SK-N-SH (cell line): ENCODE measurements at regions not wholly inside any gene's neighbourhood (a gene's known extent, or its start where the extent isn't known, plus 50 kb on each side); places are given as distances from the start of the nearest gene placed in this dataset.

Experiments used
- CTCF ChIA-PET: fragments of 300-600, 350-600 bp; formaldehyde crosslinking; extraction: SDS; loops from one replicate; lab custom pipeline; 2021; lab: Yijun Ruan, JAX
- POLR2A ChIA-PET: fragments of 350-600 bp; sonication (Branson Sonifier 250); formaldehyde crosslinking; extraction: SDS; loops from one replicate; lab custom pipeline; 2020; ENCODE audit warnings: antibody characterized with exemption, inconsistent platforms; lab: Yijun Ruan, JAX
- DNase-seq: peaks from one replicate; pipeline ENCODE4 v3.0.0; 2012
- H2AFZ ChIP-seq: fragments of 200-600 bp; sonication (generic); 2 replicates; pipeline ENCODE4 v1.8.1; 2016; ENCODE audit warnings: antibody characterized with exemption, mild to moderate bottlenecking, low read depth
- H3F3A ChIP-seq: fragments of 200-600 bp; sonication (generic); replicated peaks from 2 replicates; pipeline ENCODE3; 2016; ENCODE audit warnings: antibody characterized with exemption, mild to moderate bottlenecking; ENCODE audit not compliant: insufficient read depth
- H3K27ac ChIP-seq, 2 experiments: fragments of 200-500 bp in 1 of 2; fragments of 200-600 bp in 1 of 2; sonication (Bioruptor generic) in 1 of 2; sonication (generic), shearing (Covaris generic) in 1 of 2; 2 replicates each; pipeline versions ENCODE4 v1.5.1 to v1.6.1; 2014 to 2016; ENCODE audit warnings: low read depth in 2 of 2, inconsistent platforms in 1 of 2, low read length in 1 of 2, mild to moderate bottlenecking in 1 of 2, mixed read lengths in 1 of 2
- H3K27me3 ChIP-seq: fragments of 200-600 bp; sonication (generic), shearing (Covaris generic); 2 replicates; pipeline ENCODE4 v1.6.1; 2016; ENCODE audit warnings: mixed run types; ENCODE audit not compliant: insufficient read depth
- H3K36me3 ChIP-seq, 2 experiments: fragments of 200-500 bp in 1 of 2; fragments of 200-600 bp in 1 of 2; sonication (Bioruptor generic) in 1 of 2; sonication (generic) in 1 of 2; replicated peaks in 1 of 2; 2 replicates each; pipeline versions ENCODE3 to v1.5.1; 2014 to 2016; ENCODE audit warnings: low read length in 1 of 2, mild to moderate bottlenecking in 1 of 2; ENCODE audit not compliant: insufficient read depth in 2 of 2, control insufficient read depth in 1 of 2
- H3K4me1 ChIP-seq, 2 experiments: fragments of 200-500 bp in 1 of 2; fragments of 200-600 bp in 1 of 2; sonication (Bioruptor generic) in 1 of 2; sonication (generic), shearing (Covaris generic) in 1 of 2; 2 replicates each; pipeline versions ENCODE4 v1.5.1 to v1.6.1; 2014 to 2016; ENCODE audit warnings: low read depth in 1 of 2, low read length in 1 of 2, mixed run types in 1 of 2; ENCODE audit not compliant: insufficient read depth in 2 of 2, control insufficient read depth in 1 of 2
- H3K4me2 ChIP-seq: fragments of 200-600 bp; sonication (generic), shearing (Covaris generic); 2 replicates; pipeline ENCODE4 v1.6.1; 2017; ENCODE audit warnings: mixed run types
- H3K4me3 ChIP-seq, 2 experiments: fragments of 200-500 bp in 1 of 2; fragments of 200-600 bp in 1 of 2; sonication (Bioruptor generic) in 1 of 2; sonication (generic), shearing (Covaris generic) in 1 of 2; 2 replicates each; pipeline versions ENCODE4 v1.5.1 to v1.8.1; 2014 to 2016; ENCODE audit warnings: low read depth in 2 of 2, inconsistent platforms in 1 of 2, low read length in 1 of 2, mild to moderate bottlenecking in 1 of 2, mixed read lengths in 1 of 2, moderate library complexity in 1 of 2
- H3K79me2 ChIP-seq: fragments of 200-600 bp; sonication (generic); 2 replicates; pipeline ENCODE4 v1.8.1; 2017; ENCODE audit warnings: mild to moderate bottlenecking; ENCODE audit not compliant: insufficient read depth
- H3K9ac ChIP-seq: fragments of 200-600 bp; sonication (generic); 2 replicates; pipeline ENCODE4 v1.6.1; 2017; ENCODE audit warnings: mixed run types
- H3K9me2 ChIP-seq: fragments of 200-600 bp; sonication (generic); 2 replicates; pipeline ENCODE4 v1.6.1; 2017; ENCODE audit warnings: mixed run types
- H3K9me3 ChIP-seq: fragments of 200-600 bp; sonication (generic); 2 replicates; pipeline ENCODE4 v1.6.1; 2017; ENCODE audit warnings: mixed run types, mild to moderate bottlenecking, moderate library complexity
- H4K20me1 ChIP-seq: fragments of 200-600 bp; sonication (generic); 2 replicates; pipeline ENCODE4 v1.6.1; 2017; ENCODE audit warnings: mild to moderate bottlenecking, mixed run types; ENCODE audit not compliant: insufficient read depth
- ELF1 ChIP-seq: IDR thresholded peaks from 2 replicates; pipeline ENCODE4 v1.4.0; 2012
- EP300 ChIP-seq, 2 experiments: IDR thresholded peaks; 2 replicates each; pipeline versions ENCODE4 v1.4.0 to v1.6.1; 2012; ENCODE audit warnings: borderline replicate concordance in 1 of 2, low read depth in 1 of 2, low read length in 1 of 2
- EZH2phosphoT487 ChIP-seq: fragments of 200-600 bp; sonication (generic); IDR thresholded peaks from 2 replicates; pipeline ENCODE4 v1.6.1; 2017; ENCODE audit warnings: low read depth, mixed run types, mild to moderate bottlenecking, antibody characterized with exemption, moderate library complexity, borderline replicate concordance
- FOSL2 ChIP-seq: IDR thresholded peaks from 2 replicates; pipeline ENCODE4 v1.4.0; 2012; ENCODE audit warnings: low read depth, mild to moderate bottlenecking, moderate library complexity, borderline replicate concordance
- GABPA ChIP-seq: IDR thresholded peaks from 2 replicates; pipeline ENCODE4 v1.4.0; 2012; ENCODE audit warnings: low read depth, mild to moderate bottlenecking
- GATA2 ChIP-seq: sonication (generic); formaldehyde crosslinking; IDR thresholded peaks from 2 replicates; pipeline ENCODE4 v1.5.0; 2020; ENCODE audit warnings: mild to moderate bottlenecking, missing genetic modification reagents
- JUND ChIP-seq: IDR thresholded peaks from 2 replicates; pipeline ENCODE4 v1.4.0; 2012
- POLR2AphosphoS5 ChIP-seq: IDR thresholded peaks from 2 replicates; pipeline ENCODE4 v1.6.1; 2012; ENCODE audit warnings: low read depth, low read length
- RFX5 ChIP-seq: IDR thresholded peaks from 2 replicates; pipeline ENCODE4 v1.6.1; 2012; ENCODE audit warnings: mild to moderate bottlenecking, improper control_type of control experiment, low read length
- RXRA ChIP-seq: IDR thresholded peaks from 2 replicates; pipeline ENCODE4 v1.4.0; 2012; ENCODE audit warnings: low read depth, mild to moderate bottlenecking, borderline replicate concordance
- SMC3 ChIP-seq: IDR thresholded peaks from 2 replicates; pipeline ENCODE4 v1.6.1; 2012; ENCODE audit warnings: low read depth, low read length, improper control_type of control experiment
- TAF1 ChIP-seq: IDR thresholded peaks from 2 replicates; pipeline ENCODE4 v1.6.1; 2012; ENCODE audit warnings: low read depth, mild to moderate bottlenecking, low read length, moderate library complexity, borderline replicate concordance
- YY1 ChIP-seq: IDR thresholded peaks from 2 replicates; pipeline ENCODE4 v1.4.0; 2012; ENCODE audit warnings: low read depth, mild to moderate bottlenecking
- WGBS: methylation state at CpG from one replicate; pipeline ENCODE4 v1.1.6; 2017; ENCODE audit warnings: low lambda C conversion rate; 5-methylcytosine and 5-hydroxymethylcytosine counted together
- TF ChIP-seq, protein P1 (sequence below): IDR thresholded peaks from 2 replicates; pipeline ENCODE4; 2012
- TF ChIP-seq, protein P2 (sequence below): IDR thresholded peaks from 2 replicates; pipeline ENCODE4 v1.6.1; 2012; ENCODE audit warnings: mild to moderate bottlenecking, low read depth, low read length, moderate library complexity
- TF ChIP-seq, protein P3 (sequence below): fragments of 150-350 bp; IDR thresholded peaks from 2 replicates; pipeline ENCODE4 v1.6.1; 2017; ENCODE audit warnings: antibody characterized with exemption, low read length, low read depth, borderline replicate concordance
- TF ChIP-seq, protein P4 (sequence below): fragments of 150-350 bp; IDR thresholded peaks from 2 replicates; pipeline ENCODE4 v1.6.1; 2016; ENCODE audit warnings: mild to moderate bottlenecking, low read depth, low read length
- TF ChIP-seq, protein P5 (sequence below): fragments of 200-600 bp; sonication (generic); IDR thresholded peaks from 2 replicates; pipeline ENCODE4 v1.6.1; 2017; ENCODE audit warnings: antibody characterized with exemption, mild to moderate bottlenecking, moderate library complexity
- TF ChIP-seq, protein P6 (sequence below): IDR thresholded peaks from 2 replicates; pipeline ENCODE4 v1.4.0; 2012; ENCODE audit warnings: low read depth, borderline replicate concordance

DNA sequence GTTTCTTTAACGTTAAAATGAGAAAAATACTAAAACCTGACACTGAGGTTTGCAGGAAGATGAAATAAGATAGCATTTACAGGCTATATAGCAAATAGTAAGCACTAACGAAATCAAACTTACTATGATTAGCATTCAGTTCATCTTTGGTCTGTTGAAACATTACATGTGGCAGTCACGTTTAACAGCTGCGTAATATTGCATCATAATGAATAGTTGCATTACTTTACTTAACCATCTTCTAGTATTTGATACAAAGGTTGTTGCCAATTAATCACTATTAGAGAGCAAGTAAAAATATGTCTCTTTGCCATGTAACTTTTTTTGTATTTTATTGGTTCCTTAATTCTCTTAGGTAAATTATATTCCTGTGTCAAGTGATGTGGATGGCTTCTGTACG lies 131.8 kb upstream of the GHITM start:
- WGBS = 37% methylated on average over 5 of the region's 5 CpGs
- CTCF ChIA-PET = no interaction called here
- no peak overlapping the region for H3K27ac ChIP-seq

DNA sequence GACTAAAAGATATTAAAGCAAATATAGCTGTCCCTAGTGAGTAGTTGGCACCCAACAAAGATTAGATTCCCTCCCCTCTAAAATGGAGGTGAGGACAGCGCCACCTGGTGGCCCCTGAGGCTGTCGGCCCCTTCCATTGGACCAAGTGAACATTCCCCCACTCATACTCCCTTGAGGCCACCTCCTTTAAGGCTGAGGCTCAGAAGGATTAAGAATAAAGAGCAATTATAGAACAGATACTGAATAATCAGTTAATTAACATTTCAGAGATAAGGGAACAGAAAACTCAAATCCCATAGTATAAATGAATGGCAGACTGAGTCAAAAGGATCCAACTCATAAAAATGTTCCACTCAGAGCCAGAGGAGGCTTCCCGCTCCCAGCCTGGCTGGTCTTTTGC lies 130.4 kb upstream of the GHITM start:
- POLR2A ChIA-PET = no interaction called here
- H3F3A ChIP-seq = no peaks in the 10 kb centered on the region
- DNase-seq = peak; percentile 42
- TF ChIP-seq, protein P1, sequence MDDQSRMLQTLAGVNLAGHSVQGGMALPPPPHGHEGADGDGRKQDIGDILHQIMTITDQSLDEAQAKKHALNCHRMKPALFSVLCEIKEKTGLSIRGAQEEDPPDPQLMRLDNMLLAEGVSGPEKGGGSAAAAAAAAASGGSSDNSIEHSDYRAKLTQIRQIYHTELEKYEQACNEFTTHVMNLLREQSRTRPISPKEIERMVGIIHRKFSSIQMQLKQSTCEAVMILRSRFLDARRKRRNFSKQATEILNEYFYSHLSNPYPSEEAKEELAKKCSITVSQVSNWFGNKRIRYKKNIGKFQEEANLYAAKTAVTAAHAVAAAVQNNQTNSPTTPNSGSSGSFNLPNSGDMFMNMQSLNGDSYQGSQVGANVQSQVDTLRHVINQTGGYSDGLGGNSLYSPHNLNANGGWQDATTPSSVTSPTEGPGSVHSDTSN = no peak
- TF ChIP-seq SMC3 (0 out of 2 replicates have a peak, but pooled peaks have one; percentile 16), RFX5 (no peak), EZH2phosphoT487 (no peak), YY1 (no peak), FOSL2 (no peak), GABPA (no peak), EP300 (IDR thresholded peaks at IDR 0.05; ENCODE audit: borderline replicate concordance in 1 of 2, low read depth in 1 of 2, low read length in 1 of 2) (no peak), GATA2 (CRISPR knock-in tag) (no peak), RXRA (no peak), POLR2AphosphoS5 (no peak), JUND (no peak)
- TF ChIP-seq, protein P2, sequence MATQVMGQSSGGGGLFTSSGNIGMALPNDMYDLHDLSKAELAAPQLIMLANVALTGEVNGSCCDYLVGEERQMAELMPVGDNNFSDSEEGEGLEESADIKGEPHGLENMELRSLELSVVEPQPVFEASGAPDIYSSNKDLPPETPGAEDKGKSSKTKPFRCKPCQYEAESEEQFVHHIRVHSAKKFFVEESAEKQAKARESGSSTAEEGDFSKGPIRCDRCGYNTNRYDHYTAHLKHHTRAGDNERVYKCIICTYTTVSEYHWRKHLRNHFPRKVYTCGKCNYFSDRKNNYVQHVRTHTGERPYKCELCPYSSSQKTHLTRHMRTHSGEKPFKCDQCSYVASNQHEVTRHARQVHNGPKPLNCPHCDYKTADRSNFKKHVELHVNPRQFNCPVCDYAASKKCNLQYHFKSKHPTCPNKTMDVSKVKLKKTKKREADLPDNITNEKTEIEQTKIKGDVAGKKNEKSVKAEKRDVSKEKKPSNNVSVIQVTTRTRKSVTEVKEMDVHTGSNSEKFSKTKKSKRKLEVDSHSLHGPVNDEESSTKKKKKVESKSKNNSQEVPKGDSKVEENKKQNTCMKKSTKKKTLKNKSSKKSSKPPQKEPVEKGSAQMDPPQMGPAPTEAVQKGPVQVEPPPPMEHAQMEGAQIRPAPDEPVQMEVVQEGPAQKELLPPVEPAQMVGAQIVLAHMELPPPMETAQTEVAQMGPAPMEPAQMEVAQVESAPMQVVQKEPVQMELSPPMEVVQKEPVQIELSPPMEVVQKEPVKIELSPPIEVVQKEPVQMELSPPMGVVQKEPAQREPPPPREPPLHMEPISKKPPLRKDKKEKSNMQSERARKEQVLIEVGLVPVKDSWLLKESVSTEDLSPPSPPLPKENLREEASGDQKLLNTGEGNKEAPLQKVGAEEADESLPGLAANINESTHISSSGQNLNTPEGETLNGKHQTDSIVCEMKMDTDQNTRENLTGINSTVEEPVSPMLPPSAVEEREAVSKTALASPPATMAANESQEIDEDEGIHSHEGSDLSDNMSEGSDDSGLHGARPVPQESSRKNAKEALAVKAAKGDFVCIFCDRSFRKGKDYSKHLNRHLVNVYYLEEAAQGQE = no peak
- TF ChIP-seq, protein P3, sequence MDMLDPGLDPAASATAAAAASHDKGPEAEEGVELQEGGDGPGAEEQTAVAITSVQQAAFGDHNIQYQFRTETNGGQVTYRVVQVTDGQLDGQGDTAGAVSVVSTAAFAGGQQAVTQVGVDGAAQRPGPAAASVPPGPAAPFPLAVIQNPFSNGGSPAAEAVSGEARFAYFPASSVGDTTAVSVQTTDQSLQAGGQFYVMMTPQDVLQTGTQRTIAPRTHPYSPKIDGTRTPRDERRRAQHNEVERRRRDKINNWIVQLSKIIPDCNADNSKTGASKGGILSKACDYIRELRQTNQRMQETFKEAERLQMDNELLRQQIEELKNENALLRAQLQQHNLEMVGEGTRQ = no peak
- TF ChIP-seq, protein P4, sequence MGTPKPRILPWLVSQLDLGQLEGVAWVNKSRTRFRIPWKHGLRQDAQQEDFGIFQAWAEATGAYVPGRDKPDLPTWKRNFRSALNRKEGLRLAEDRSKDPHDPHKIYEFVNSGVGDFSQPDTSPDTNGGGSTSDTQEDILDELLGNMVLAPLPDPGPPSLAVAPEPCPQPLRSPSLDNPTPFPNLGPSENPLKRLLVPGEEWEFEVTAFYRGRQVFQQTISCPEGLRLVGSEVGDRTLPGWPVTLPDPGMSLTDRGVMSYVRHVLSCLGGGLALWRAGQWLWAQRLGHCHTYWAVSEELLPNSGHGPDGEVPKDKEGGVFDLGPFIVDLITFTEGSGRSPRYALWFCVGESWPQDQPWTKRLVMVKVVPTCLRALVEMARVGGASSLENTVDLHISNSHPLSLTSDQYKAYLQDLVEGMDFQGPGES = no peak
- TF ChIP-seq, protein P5, sequence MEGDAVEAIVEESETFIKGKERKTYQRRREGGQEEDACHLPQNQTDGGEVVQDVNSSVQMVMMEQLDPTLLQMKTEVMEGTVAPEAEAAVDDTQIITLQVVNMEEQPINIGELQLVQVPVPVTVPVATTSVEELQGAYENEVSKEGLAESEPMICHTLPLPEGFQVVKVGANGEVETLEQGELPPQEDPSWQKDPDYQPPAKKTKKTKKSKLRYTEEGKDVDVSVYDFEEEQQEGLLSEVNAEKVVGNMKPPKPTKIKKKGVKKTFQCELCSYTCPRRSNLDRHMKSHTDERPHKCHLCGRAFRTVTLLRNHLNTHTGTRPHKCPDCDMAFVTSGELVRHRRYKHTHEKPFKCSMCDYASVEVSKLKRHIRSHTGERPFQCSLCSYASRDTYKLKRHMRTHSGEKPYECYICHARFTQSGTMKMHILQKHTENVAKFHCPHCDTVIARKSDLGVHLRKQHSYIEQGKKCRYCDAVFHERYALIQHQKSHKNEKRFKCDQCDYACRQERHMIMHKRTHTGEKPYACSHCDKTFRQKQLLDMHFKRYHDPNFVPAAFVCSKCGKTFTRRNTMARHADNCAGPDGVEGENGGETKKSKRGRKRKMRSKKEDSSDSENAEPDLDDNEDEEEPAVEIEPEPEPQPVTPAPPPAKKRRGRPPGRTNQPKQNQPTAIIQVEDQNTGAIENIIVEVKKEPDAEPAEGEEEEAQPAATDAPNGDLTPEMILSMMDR = peak; percentile 68

More for the DNA sequence above, 131.8 kb upstream of the GHITM start:
- no peaks in the 10 kb centered on the region for H3F3A ChIP-seq
- no peaks in the 10 kb centered on the region for H3K9me3 ChIP-seq
- H3K9ac ChIP-seq = no peak overlapping the region
- TF ChIP-seq, protein P6, sequence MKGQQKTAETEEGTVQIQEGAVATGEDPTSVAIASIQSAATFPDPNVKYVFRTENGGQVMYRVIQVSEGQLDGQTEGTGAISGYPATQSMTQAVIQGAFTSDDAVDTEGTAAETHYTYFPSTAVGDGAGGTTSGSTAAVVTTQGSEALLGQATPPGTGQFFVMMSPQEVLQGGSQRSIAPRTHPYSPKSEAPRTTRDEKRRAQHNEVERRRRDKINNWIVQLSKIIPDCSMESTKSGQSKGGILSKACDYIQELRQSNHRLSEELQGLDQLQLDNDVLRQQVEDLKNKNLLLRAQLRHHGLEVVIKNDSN = no peak
- TF ChIP-seq TAF1 (no peak), ELF1 (no peak), POLR2AphosphoS5 (no peak), YY1 (no peak)
- H4K20me1 ChIP-seq = no peaks in the 10 kb centered on the region
- no peaks in the 10 kb centered on the region for H3K27me3 ChIP-seq
- no peak overlapping the region for H3K4me3 ChIP-seq
- no peaks in the 10 kb centered on the region for H3K79me2 ChIP-seq
- H3K4me1 ChIP-seq = no peaks in the 10 kb centered on the region
- no peaks in the 10 kb centered on the region for H3K36me3 ChIP-seq
- no peak overlapping the region for H2AFZ ChIP-seq
- no peak overlapping the region for H3K4me2 ChIP-seq
- no peak for DNase-seq
- no peaks in the 10 kb centered on the region for H3K9me2 ChIP-seq
- POLR2A ChIA-PET = no interaction called here

More for the DNA sequence above, 130.4 kb upstream of the GHITM start:
- Histone ChIP-seq H3K79me2 (no peaks in the 10 kb centered on the region), H3K4me2 (no peak overlapping the region), H3K27ac (no peak overlapping the region), H4K20me1 (no peaks in the 10 kb centered on the region), H3K4me3 (no peak overlapping the region; a peak in 1 of 4 replicates), H3K9me3 (no peaks in the 10 kb centered on the region), H3K27me3 (no peaks in the 10 kb centered on the region), H3K9me2 (no peaks in the 10 kb centered on the region), H2AFZ (no peak overlapping the region), H3K4me1 (no peaks in the 10 kb centered on the region), H3K36me3 (no peaks in the 10 kb centered on the region), H3K9ac (no peak overlapping the region)
- WGBS = 40% methylated on average over 3 of the region's 3 CpGs
- CTCF ChIA-PET = interaction anchor here (0.9 kb wide), 1 partner anchor 13 kb away, joined by 5 read pairs; no protein-coding TSS in a partner anchor
